ENCODE measurements at regions not wholly inside any gene's neighbourhood (a gene's known extent, or its start where the extent isn't known, plus 50 kb on each side); places are given as distances from the start of the nearest gene placed in this dataset.

DNA sequence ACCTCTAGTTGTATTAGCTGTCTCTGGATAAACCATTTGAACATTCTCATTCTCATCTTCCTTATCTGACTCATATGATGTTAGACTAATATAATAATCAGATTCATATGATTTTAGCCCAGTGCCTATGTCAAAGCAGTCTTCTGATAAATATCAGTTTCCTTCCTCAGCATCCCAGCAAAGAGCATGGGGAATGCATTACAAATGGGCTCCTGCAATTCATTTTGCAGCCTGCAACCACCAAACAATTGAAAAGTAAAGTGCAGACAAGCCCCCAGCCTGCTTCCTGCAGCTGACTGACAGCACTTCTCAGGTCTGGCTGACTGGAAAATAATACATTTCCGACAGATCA is 78.2 kb upstream of the STAC start:
- DNase-seq, result no peak

GRCh38 chr3:36302626-36303025 is 77.7 kb upstream of the STAC start:
- no peak for DNase-seq

- no peak for DNase-seq
Observed at GRCh38 chr3:36303286-36303685, 77.0 kb upstream of the STAC start.

DNA sequence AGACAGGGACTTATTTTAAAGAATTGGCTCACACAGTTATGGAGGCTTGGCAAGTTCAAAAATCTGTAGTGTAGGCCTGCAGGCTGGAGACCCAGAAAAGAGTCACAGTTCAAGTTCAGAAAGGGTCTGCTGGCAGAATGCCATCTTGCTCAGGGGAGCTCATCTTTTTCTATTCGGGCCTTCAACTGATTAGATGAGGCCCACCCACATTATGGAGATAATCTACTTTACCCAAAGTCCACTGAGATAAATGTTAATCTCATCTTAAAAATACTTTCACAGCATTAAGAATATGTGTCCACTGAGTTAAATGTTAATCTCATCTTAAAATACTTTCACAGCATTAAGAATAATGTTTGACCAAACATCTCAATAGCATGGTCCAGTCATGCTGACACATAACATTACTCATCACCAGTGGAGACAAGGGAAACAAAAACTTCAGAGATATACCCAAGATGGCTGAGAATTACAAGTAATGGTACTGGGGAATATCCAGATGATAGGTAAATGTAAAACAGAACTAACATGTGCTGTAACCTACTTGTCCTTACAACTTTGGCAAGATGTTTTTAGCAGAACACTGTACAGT is 74.3 kb upstream of the STAC start:
- no peak for DNase-seq

- DNase-seq, result no peak
Observed at GRCh38 chr3:36309092-36309491, 71.2 kb upstream of the STAC start.

GRCh38 chr3:36312351-36312750 is 68.0 kb upstream of the STAC start:
- DNase-seq, result no peak

DNA sequence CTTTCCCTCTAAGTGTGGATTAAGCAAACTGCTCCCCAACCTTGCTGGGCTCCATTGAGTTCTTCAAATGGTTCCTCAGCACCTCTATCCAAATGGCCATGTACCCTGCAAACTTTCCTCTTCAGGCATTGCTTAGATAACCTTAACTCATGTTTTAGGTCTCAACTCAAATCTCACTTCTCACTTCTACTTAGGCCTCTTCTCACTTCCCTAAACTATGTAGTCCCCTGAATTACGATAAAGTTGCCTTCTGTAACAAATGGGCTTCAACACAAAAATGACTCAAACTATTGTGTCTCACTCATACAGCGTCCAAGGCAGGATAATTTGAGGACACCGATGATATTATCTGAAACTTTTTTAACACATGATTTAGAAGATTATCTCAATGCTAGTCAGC is 62.4 kb upstream of the STAC start:
- DNase-seq, result no peak

DNA sequence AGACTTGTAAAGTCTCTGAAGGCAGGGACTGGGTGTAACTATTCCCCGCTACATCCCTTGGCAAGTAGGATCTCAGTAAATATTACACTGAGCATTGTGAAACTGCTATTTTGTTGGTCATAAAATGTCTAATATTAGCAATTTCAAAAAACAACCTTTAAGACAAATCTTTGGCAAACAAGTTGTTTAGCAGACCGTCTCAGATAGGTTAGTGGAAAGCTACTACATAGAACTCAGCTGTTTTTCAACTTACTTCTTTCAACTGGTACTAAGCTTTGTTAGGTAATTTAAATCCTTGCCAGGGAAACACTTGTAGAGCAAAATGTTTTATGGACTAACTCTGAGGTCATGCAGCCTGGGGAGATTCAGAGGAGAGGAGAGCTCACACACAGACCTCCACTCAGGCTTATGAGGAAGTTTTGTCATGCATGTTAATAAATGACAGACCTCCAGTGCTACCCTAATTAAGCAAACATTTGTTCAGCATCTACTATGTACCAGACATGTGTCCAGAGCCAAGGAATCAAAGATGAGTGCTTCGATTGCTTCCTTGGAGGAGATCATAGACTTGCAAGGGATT is 61.6 kb upstream of the STAC start:
- no peak for DNase-seq

DNA sequence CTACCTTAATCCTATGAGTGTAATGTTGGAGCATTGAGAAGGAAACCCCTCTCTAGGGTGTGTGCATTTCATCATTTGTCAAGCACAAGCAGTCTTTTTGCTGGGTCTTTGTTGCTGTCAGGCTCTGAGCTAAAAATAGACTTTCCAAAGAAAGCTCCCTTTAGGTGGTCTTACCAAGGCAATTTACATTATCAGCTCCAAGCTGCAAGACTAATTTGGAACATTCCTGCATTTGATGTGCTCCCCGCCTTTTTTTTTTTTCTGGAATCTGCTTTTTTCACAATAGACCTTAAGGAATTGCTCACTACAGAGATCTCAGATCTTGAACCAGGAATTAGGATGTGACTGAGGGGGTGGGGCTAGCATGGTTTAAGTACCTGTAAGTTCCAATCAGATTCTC is 60.6 kb upstream of the STAC start:
- no peak for DNase-seq

All from fibroblast of skin of right quadriceps (primary cell).